ENCODE measurements at regions not wholly inside any gene's neighbourhood (a gene's known extent, or its start where the extent isn't known, plus 50 kb on each side); places are given as distances from the start of the nearest gene placed in this dataset.

DNA sequence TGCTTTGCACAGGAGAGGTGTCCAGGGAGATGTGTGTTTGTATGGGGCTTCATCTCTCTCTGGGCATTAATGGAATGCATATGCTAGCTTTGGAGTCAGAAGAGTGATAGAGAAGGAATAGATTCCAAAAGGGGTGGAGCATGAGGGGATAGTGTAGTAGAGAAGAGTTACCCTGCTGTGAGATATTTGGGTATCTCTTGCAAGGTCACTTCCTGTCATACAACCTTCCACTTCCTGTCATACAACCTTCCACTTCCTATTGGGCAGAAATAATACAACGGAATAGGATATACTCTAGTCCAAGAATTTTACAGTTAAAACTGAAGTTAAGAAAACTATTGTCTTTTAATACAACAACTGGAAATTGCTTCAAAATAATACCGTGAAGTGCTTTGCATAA is 351.8 kb upstream of the FMN2 start (continued):
- TF ChIP-seq, protein P1, sequence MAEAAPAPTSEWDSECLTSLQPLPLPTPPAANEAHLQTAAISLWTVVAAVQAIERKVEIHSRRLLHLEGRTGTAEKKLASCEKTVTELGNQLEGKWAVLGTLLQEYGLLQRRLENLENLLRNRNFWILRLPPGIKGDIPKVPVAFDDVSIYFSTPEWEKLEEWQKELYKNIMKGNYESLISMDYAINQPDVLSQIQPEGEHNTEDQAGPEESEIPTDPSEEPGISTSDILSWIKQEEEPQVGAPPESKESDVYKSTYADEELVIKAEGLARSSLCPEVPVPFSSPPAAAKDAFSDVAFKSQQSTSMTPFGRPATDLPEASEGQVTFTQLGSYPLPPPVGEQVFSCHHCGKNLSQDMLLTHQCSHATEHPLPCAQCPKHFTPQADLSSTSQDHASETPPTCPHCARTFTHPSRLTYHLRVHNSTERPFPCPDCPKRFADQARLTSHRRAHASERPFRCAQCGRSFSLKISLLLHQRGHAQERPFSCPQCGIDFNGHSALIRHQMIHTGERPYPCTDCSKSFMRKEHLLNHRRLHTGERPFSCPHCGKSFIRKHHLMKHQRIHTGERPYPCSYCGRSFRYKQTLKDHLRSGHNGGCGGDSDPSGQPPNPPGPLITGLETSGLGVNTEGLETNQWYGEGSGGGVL (CRISPR knock-in tag; IDR thresholded peaks at IDR 0.05) = no peak
- no peak for TF ChIP-seq NEUROD1 (IDR thresholded peaks at IDR 0.05; ENCODE audit: borderline replicate concordance, low read depth, low read length, partially characterized antibody)

DNA sequence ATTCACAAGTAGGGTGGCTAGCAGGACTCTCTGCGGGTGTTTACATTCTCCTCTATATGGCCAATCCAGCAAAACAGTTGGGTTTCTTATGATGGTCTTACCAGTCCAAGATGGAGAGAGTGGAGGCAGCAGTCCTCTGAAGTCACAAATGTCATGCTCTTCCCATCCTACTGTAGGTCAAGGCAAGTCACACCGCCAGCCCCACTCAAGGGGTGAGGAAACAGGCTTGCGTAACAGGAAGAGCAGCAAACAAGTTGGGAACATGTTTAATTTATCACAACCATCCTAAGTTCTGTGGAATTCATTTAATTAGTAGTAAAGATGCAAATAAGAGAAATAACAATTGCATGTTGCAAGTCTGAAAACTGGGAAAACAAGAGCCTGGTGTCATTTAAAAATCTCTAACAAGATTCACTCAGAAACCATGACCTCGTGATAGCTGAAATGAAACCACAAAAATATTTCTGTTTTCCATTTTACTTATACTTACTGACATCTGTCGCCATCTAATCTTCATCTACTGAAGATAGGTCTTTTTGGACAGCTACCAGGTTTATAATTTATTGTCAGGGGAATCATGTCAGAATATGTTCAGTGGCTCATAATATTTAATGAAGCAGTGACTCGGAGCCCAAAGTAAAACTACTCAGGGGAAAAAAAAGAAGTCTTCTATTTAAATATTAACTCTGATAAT is 349.1 kb upstream of the FMN2 start:
- Histone ChIP-seq H3K27me3 (ENCODE audit: control insufficient read depth in 2 of 2, insufficient read depth in 2 of 2, low read length in 2 of 2) (no peaks in the 10 kb centered on the region), H4K20me1 (replicated peaks; ENCODE audit: control insufficient read depth, insufficient read depth, low read length) (no peaks in the 10 kb centered on the region), H3K4me1 (replicated peaks in 1 of 2; ENCODE audit: control insufficient read depth in 2 of 2, insufficient read depth in 2 of 2, low read length in 2 of 2) (no peaks in the 10 kb centered on the region), H3K4me2 (ENCODE audit: insufficient read depth, low read length) (no peak overlapping the region), H3K27ac (ENCODE audit: extremely low read depth, low read depth, low read length) (no peak overlapping the region), H3K79me2 (ENCODE audit: control insufficient read depth, insufficient read depth, low read length) (no peaks in the 10 kb centered on the region), H3K4me3 (no peak overlapping the region), H3K9me3 (replicated peaks; ENCODE audit: control insufficient read depth, insufficient read depth, low read depth, low read length) (peaks cover 2% of the 10 kb centered on the region; the same call in 1 of the 2 replicates), H3K9me1 (ENCODE audit: control insufficient read depth, insufficient read depth, low read length) (no peaks in the 10 kb centered on the region), H3K36me3 (ENCODE audit: control insufficient read depth, insufficient read depth, low read length) (no peaks in the 10 kb centered on the region), H2AFZ (ENCODE audit: low read depth, low read length) (no peak overlapping the region), H3K9ac (ENCODE audit: insufficient read depth in 1 of 2, low read depth in 2 of 2, low read length in 2 of 2) (no peak overlapping the region)
- ATAC-seq (no peak), DNase-seq (ENCODE audit: extremely low read depth in 1 of 4, low spot score in 3 of 4) (no peak), FAIRE-seq (no peak)
- in situ Hi-C loops (cut with MboI) (no loop called here), intact Hi-C loops (cut with micrococcal nuclease) (no loop called here)
- TF ChIP-seq ZNF444 (CRISPR knock-in tag; IDR thresholded peaks at IDR 0.05) = no peak
- peak; percentile 71 for TF ChIP-seq ZNF311 (CRISPR knock-in tag; IDR thresholded peaks at IDR 0.05)
- TF ChIP-seq RBM25 (IDR thresholded peaks at IDR 0.05; ENCODE audit: low read depth, low read length, severe bottlenecking) = no peak
- ChIA-PET POLR2A (no interaction called here), CTCF (ENCODE audit: low intra/inter-chr PET ratio) (no interaction called here)
- 6% methylated on average over 6 of the region's 6 CpGs for WGBS (ENCODE audit: insufficient coverage, low coverage, missing lambda C conversion rate)
- no TSS peak for BruUV-seq (replicated peaks)

Measured in K562 (cell line).